Ovary (tissue), 7 donors: ENCODE measurements at regions not wholly inside any gene's neighbourhood (a gene's known extent, or its start where the extent isn't known, plus 50 kb on each side); places are given as distances from the start of the nearest gene placed in this dataset.

ENCODE experiments used
- DNase-seq, 5 donors: peaks; one replicate each; pipeline ENCODE4 v3.0.0-alpha.2; 2019 to 2020
- H3K27ac ChIP-seq, 2 donors: fragments of 200-600 bp; one replicate each; pipeline versions ENCODE4 v1.5.1 to v1.8.0; 2019 to 2022
- H3K27me3 ChIP-seq: fragments of 200-600 bp; one replicate; pipeline ENCODE4 v1.8.0; 2022
- H3K36me3 ChIP-seq: fragments of 200-600 bp; sonication (generic); one replicate; pipeline ENCODE4 v1.5.1; 2019
- H3K4me1 ChIP-seq: one replicate; pipeline ENCODE4 v1.8.1; 2013; ENCODE audit warnings: mild to moderate bottlenecking, moderate library complexity; ENCODE audit not compliant: insufficient read depth
- H3K4me3 ChIP-seq: fragments of 200-600 bp; sonication (generic); one replicate; pipeline ENCODE4 v1.5.1; 2017
- H3K9me3 ChIP-seq, 2 donors: fragments of 200-600 bp in 1 of 2; sonication (generic) in 1 of 2; one replicate each; pipeline versions ENCODE4 v1.5.1 to v1.8.1; 2013 to 2019; ENCODE audit warnings: mild to moderate bottlenecking in 1 of 2, moderate library complexity in 1 of 2
- EP300 ChIP-seq: sonication (generic); formaldehyde crosslinking; IDR thresholded peaks from one replicate; pipeline ENCODE4 v1.6.1; 2017; ENCODE audit warnings: antibody characterized with exemption
- POLR2A ChIP-seq: fragments of 450-650 bp; IDR thresholded peaks from one replicate; pipeline ENCODE4 v1.6.1; 2017; ENCODE audit warnings: antibody characterized with exemption, mild to moderate bottlenecking, moderate library complexity
- WGBS, 3 donors: extraction: QIAGEN DNeasy Blood & Tissue Kit in 1 of 3; methylation state at CpG; one replicate each; pipeline versions ENCODE4 v1.1.5 to v1.1.7; 2013 to 2017; 5-methylcytosine and 5-hydroxymethylcytosine counted together
- intact Hi-C, 4 donors: fragments of 100-400 bp; cut with DNase I; formaldehyde crosslinking; loops; one replicate each; pipeline versions ENCODE4 v1.11.0 to v1.15.1; 2022 to 2023
- TF ChIP-seq, protein P1 (sequence below), 3 donors: fragments of 450-650 bp in 2 of 3; fragments of 200-600 bp in 1 of 3; IDR thresholded peaks; one replicate each; pipeline versions ENCODE4 v1.5.1 to v1.8.0; 2016 to 2022; ENCODE audit warnings: antibody characterized with exemption in 3 of 3, mild to moderate bottlenecking in 1 of 3
- donor health status: DM: no; HTN: no; CAD: no; lungs with moderate emphysema.
- donor health status: DM: no; HTN: no; CAD: no.
- donor health status: Bipolar disorder and iron deficiency.
- donor health status: DM: no; HTN: no; CAD: no.
- donor health status: DM: yes; HTN: yes; CAD: no.

DNA sequence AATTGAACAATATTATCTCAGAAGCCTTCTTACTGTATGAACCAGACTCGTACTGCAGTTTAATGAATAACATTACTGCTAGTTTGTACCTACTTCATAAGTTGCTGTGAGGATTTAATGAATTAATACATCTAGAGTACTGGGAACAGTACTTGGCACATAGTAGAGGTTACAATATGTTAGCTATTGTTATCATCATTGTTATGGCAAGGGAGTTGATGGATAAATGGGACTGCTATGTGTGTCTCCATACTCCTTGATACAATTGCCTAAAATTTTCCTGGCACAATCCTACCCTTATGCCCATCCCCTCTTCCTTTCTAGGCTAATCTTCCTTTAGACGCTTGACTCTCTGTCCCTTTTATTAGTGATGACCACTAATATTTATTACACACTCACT lies 473.6 kb downstream of the MCTP2 start:
- no peak overlapping the region for H3K4me3 ChIP-seq
- no peaks in the 10 kb centered on the region for H3K36me3 ChIP-seq
- H3K4me1 ChIP-seq = no peaks in the 10 kb centered on the region
- no peak overlapping the region for H3K27ac ChIP-seq
- no peaks in the 10 kb centered on the region for H3K27me3 ChIP-seq
- no peaks in the 10 kb centered on the region for H3K9me3 ChIP-seq
- TF ChIP-seq, protein P1, sequence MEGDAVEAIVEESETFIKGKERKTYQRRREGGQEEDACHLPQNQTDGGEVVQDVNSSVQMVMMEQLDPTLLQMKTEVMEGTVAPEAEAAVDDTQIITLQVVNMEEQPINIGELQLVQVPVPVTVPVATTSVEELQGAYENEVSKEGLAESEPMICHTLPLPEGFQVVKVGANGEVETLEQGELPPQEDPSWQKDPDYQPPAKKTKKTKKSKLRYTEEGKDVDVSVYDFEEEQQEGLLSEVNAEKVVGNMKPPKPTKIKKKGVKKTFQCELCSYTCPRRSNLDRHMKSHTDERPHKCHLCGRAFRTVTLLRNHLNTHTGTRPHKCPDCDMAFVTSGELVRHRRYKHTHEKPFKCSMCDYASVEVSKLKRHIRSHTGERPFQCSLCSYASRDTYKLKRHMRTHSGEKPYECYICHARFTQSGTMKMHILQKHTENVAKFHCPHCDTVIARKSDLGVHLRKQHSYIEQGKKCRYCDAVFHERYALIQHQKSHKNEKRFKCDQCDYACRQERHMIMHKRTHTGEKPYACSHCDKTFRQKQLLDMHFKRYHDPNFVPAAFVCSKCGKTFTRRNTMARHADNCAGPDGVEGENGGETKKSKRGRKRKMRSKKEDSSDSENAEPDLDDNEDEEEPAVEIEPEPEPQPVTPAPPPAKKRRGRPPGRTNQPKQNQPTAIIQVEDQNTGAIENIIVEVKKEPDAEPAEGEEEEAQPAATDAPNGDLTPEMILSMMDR (IDR thresholded peaks at IDR 0.05) = no peak
- TF ChIP-seq EP300 (no peak), POLR2A (no peak)
- intact Hi-C loops = no loop called here
- WGBS, 3 donors = 78 to 86% (median 83%) methylated on average over 2 of the region's 2 CpGs
- no peak for DNase-seq

DNA sequence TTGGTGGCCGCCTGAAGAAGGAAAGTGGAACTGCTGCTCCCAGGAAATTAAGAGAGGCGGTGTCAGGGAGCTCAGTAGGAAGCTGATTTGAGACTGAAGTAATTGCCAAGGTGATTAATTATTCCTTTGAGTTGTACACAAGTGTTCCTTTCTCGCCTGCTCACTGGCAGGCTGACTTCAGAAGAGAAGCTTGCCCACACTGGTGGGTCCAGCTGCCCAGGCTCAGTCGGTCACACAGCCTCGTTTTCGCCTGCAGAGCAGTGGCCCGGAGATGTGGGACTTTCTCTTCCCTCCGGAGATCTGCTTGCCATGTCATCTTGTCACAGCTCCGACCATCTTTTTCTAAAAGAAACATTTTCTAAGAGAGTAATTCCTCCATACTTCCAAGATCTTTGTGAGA lies 478.0 kb downstream of the MCTP2 start:
- TF ChIP-seq EP300 (no peak), POLR2A (no peak)
- Histone ChIP-seq H3K4me3 (no peak overlapping the region), H3K4me1 (no peaks in the 10 kb centered on the region), H3K9me3 (no peaks in the 10 kb centered on the region), H3K36me3 (no peaks in the 10 kb centered on the region), H3K27me3 (no peaks in the 10 kb centered on the region), H3K27ac (no peak overlapping the region)
- 92 to 94% (median 94%) methylated on average over 9 of the region's 9 CpGs for WGBS, 3 donors
- intact Hi-C loops = no loop called here
- no peak for DNase-seq

DNA sequence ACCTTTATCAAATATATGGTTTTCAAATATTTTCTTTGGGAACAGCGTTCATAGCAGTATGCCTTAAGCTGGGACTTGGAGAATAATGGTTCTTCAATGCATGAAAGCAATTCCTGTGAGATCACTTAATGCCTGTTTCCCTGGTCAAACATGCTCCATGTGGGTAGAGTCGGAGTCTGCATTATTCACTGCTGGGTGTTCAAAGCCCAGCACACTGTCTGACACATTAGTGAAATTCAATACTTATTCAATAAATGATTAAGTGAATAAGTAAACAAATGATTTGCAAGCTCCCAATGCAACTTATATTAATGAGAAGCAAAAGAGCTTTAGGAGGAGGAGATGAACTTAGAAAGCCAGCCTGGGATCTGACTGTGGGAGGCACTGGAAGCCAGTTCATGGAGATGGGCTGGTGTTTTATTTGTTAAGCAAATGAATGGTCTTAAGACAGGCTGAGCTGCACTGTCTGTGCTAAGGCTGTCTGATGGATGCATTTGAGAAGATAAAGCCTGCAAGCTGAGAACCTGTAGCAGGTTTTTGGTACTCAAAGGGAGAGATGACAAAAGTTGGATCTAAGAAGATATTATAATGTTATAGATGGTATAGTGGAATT lies 490.8 kb downstream of the MCTP2 start:
- Histone ChIP-seq H3K4me3 (no peak overlapping the region), H3K36me3 (no peaks in the 10 kb centered on the region), H3K9me3 (no peaks in the 10 kb centered on the region), H3K27me3 (no peaks in the 10 kb centered on the region), H3K4me1 (no peaks in the 10 kb centered on the region), H3K27ac (no peak overlapping the region)
- DNase-seq = no peak
- intact Hi-C loops = no loop called here
- WGBS, 3 donors = 85 to 96% (median 90%) methylated on average over 2 of the region's 2 CpGs
- no peak for TF ChIP-seq EP300
- TF ChIP-seq, protein P1 (IDR thresholded peaks at IDR 0.05) = no peak
- TF ChIP-seq POLR2A = no peak

DNA sequence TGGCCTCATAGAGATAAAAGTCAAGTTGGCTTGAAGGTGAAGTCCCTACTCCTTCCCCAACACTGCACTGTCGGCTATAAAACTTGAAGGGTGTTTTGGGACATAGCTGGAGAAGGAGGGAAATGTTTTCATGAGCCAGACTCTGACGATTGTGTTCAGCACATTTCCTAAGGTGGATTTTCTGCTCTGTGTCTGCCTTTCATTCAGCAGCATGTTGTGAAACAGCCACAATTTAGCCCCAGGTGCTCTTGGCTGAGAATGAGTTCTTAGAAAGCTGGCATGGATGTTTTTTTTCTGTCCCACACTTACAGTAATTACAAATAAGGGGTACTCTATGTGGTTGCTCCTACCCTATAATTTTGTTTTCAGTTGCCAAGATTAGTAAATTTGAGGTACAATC lies 492.4 kb downstream of the MCTP2 start:
- WGBS, 3 donors = 56 to 61% (median 58%) methylated on average over 2 of the region's 2 CpGs
- Histone ChIP-seq H3K36me3 (no peaks in the 10 kb centered on the region), H3K27me3 (no peaks in the 10 kb centered on the region), H3K4me1 (no peaks in the 10 kb centered on the region), H3K27ac (no peak overlapping the region), H3K9me3 (no peaks in the 10 kb centered on the region), H3K4me3 (no peak overlapping the region)
- TF ChIP-seq, protein P1 (IDR thresholded peaks at IDR 0.05) = no peak
- TF ChIP-seq EP300 (no peak), POLR2A (no peak)
- intact Hi-C loops = no loop called here
- DNase-seq = no peak

DNA sequence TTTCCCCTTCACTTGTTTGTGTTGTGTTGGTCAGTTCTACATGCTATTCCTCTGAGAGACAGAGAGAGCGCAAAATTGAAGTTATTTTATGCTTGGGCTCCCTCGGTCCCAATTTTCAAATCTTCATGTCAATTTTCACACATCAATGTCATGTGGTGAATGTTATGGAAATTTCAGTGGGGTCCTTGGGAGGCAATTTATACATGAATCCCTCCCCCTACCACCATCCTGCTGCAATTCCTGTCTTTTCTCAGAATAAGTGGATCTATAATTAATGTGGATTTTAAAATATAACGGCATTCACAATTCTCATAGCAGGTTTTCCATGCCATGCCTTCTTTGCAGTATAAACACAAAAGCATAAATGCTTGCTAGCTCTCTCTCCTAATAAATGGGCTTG lies 499.9 kb downstream of the MCTP2 start:
- intact Hi-C loops = no loop called here
- TF ChIP-seq POLR2A = no peak
- Histone ChIP-seq H3K4me1 (no peaks in the 10 kb centered on the region), H3K27ac (no peak overlapping the region), H3K4me3 (no peak overlapping the region), H3K9me3 (no peaks in the 10 kb centered on the region), H3K36me3 (no peaks in the 10 kb centered on the region), H3K27me3 (no peaks in the 10 kb centered on the region)
- no peak for DNase-seq
- 46 to 61% (median 53%) methylated on average over 3 of the region's 3 CpGs for WGBS, 3 donors
